ENCODE measurements at regions not wholly inside any gene's neighbourhood (a gene's known extent, or its start where the extent isn't known, plus 50 kb on each side); places are given as distances from the start of the nearest gene placed in this dataset.

DNA sequence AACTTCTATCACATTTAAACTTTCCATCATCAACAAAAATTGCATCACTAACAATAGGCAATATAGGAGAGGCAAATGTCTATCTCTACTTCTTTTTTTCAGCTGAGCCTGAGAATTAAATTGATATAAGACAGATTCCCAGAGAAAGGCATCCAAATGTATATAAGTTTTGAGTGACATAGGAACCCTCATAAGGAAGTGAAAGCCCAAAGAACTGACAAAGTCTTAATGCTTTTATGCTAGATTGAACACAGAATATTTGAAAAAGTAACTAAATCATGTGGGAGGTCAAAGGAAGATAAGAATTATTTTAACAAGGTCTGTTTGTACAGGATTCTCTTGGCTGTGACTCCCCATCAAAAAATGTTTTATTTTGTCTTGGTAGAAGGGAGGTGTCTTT is 714.9 kb downstream of the GRXCR1 start:
- TF ChIP-seq POLR2A (IDR thresholded peaks at IDR 0.05) (no peak), EP300 (IDR thresholded peaks at IDR 0.05) (no peak)

Data from sigmoid colon (tissue), 4 donors.